Activated T-helper 2 cell treated with anti-CD3 and anti-CD28 coated beads, Interferon-gamma antibody, Interleukin-2, Interleukin-4, amounts not matched to agents 10 μg/mL and 5 μg/mL and 100 μg/mL, durations not matched to agents 14 hours and 24 hours and 36 hours (primary cell): ENCODE measurements at regions not wholly inside any gene's neighbourhood (a gene's known extent, or its start where the extent isn't known, plus 50 kb on each side); places are given as distances from the start of the nearest gene placed in this dataset.

Source experiments
- DNase-seq: peaks from one replicate; pipeline ENCODE4 v3.0.0; 2021; ENCODE audit warnings: low spot score
- H3K27ac Mint-ChIP-seq: one replicate; pipeline ENCODE4 v1.8.0; 2021; ENCODE audit warnings: mixed read lengths
- H3K27me3 Mint-ChIP-seq: one replicate; pipeline ENCODE4 v1.8.0; 2021; ENCODE audit warnings: low read depth, mixed read lengths
- H3K36me3 Mint-ChIP-seq: one replicate; pipeline ENCODE4 v1.8.0; 2021; ENCODE audit warnings: low read depth, mixed read lengths
- H3K4me1 Mint-ChIP-seq: one replicate; pipeline ENCODE4 v1.8.0; 2021; ENCODE audit warnings: low read depth, mixed read lengths
- H3K4me3 Mint-ChIP-seq: one replicate; pipeline ENCODE4 v1.8.0; 2021; ENCODE audit warnings: low read depth, mild to moderate bottlenecking, moderate library complexity, mixed read lengths
- H3K9me3 Mint-ChIP-seq: one replicate; pipeline ENCODE4 v1.8.0; 2021; ENCODE audit warnings: mixed read lengths
- intact Hi-C: fragments of 100-400 bp; cut with micrococcal nuclease; formaldehyde crosslinking; loops from one replicate; pipeline ENCODE4 v1.15.1; 2023

DNA sequence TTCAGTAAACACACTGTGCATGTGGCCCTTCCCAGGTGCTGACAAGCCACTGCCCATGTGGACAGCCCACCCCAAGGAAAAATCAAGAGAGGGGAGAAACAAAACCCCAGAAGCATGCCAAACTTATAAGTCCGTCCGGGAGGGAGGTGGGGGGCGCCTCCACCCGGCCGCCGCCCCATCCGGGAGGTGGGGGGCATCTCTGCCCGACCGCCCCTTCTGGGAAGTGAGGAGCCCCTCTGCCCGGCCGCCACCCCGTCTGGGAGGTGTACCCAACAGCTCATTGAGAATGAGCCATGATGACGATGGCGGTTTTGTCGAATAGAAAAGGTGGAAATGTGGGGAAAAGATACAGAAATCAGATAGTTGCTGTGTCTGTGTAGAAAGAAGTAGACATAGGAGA lies 53.8 kb upstream of the C2CD4B start:
- Mint-ChIP-seq H3K27ac (no peak overlapping the region), H3K4me1 (no peaks in the 10 kb centered on the region), H3K9me3 (peaks cover 19% of the 10 kb centered on the region), H3K4me3 (no peak overlapping the region), H3K27me3 (peaks cover 2% of the 10 kb centered on the region), H3K36me3 (no peaks in the 10 kb centered on the region)
- DNase-seq: no peak
- intact Hi-C loops: no loop called here

- Mint-ChIP-seq H3K4me1 (no peaks in the 10 kb centered on the region), H3K9me3 (peaks cover 19% of the 10 kb centered on the region)
- intact Hi-C loops: no loop called here
Measured at GRCh38 chr15:62219799-62220198, 54.7 kb upstream of the C2CD4B start.

DNA sequence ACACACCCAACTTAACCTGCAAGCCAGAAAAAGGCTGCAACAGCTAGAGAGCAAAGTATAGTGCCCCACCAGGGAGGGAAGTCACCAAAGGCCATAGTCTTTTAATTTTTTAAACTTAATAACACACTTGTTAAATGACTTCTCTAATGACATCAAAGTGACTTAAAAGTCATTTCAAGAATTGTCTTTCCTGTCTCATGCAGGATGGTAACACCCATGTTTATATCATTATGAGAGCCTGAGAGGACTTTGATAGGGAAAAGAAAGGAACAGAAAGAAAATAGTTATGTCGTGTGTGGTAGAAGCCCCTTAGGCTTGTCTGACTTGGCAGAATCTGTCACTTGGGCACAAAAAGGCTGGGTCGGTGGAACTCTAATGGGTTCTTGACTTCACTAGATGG lies 57.9 kb upstream of the C2CD4B start:
- no peak overlapping the region for H3K4me3 Mint-ChIP-seq
- peak overlapping the region; percentile 72 for H3K27ac Mint-ChIP-seq
- peaks cover 3% of the 10 kb centered on the region for H3K9me3 Mint-ChIP-seq

More at GRCh38 chr15:62219799-62220198, 54.7 kb upstream of the C2CD4B start:
- Mint-ChIP-seq H3K27ac (no peak overlapping the region), H3K36me3 (no peaks in the 10 kb centered on the region), H3K27me3 (peaks cover 2% of the 10 kb centered on the region), H3K4me3 (no peak overlapping the region)
- DNase-seq: no peak

DNA sequence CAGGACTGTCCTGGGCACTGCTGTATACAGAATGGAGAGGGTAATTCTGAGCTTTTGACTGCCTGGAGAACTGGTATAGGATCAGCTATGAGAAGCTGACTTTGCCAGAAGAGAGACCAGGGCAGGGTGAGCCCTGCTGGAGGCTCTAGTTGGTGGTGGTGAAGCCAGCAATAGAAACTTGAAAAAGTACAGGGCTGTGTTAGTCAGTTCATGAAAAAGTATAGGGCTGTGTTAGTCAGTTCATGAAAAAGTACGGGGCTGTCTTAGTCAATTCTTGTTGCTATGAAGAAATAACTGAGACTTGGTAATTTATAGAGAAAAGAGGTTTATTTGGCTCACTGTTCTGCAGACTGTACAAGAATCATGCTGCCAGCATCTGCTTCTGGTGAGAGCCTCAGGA lies 63.5 kb upstream of the C2CD4B start:
- no peaks in the 10 kb centered on the region for H3K36me3 Mint-ChIP-seq
- peaks cover 2% of the 10 kb centered on the region for H3K27me3 Mint-ChIP-seq
- H3K9me3 Mint-ChIP-seq: no peaks in the 10 kb centered on the region
- no peaks in the 10 kb centered on the region for H3K4me1 Mint-ChIP-seq
- no peak for DNase-seq
- intact Hi-C loops: no loop called here
- no peak overlapping the region for H3K4me3 Mint-ChIP-seq
- no peak overlapping the region for H3K27ac Mint-ChIP-seq

More for the DNA sequence above, 57.9 kb upstream of the C2CD4B start:
- no peak for DNase-seq
- Mint-ChIP-seq H3K4me1 (no peaks in the 10 kb centered on the region), H3K27me3 (peaks cover 2% of the 10 kb centered on the region), H3K36me3 (no peaks in the 10 kb centered on the region)
- intact Hi-C loops: no loop called here

DNA sequence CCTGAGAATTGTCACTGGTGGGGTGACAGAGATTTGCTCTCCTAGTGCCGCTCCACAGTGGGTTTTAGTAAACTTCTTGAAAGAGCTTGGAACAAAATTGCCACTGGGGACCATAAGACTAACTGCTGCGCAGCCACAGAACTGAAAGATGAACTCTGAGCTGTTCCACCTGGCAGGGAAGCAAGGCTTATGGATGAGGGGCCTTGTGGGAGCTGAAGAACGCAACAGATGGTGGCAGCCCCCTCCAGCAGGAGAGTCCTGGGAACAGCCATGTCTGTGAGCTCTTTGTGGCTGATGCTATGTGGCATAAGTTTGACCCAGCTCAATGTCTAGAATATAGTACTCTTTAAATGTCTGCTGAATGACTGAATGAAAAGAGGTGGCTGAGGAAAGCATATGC lies 66.8 kb upstream of the C2CD4B start:
- Mint-ChIP-seq H3K36me3 (no peaks in the 10 kb centered on the region), H3K9me3 (no peaks in the 10 kb centered on the region), H3K4me1 (no peaks in the 10 kb centered on the region)

GRCh38 chr15:62240121-62241096 lies 75.3 kb upstream of the C2CD4B start:
- Mint-ChIP-seq H3K4me1 (no peaks in the 10 kb centered on the region), H3K36me3 (no peaks in the 10 kb centered on the region), H3K27ac (no peak overlapping the region), H3K9me3 (no peaks in the 10 kb centered on the region), H3K27me3 (peaks cover 4% of the 10 kb centered on the region), H3K4me3 (no peak overlapping the region)
- intact Hi-C loops: no loop called here
- DNase-seq: no peak

More for the DNA sequence above, 66.8 kb upstream of the C2CD4B start:
- DNase-seq: no peak
- intact Hi-C loops: no loop called here
- Mint-ChIP-seq H3K4me3 (no peak overlapping the region), H3K27me3 (peaks cover 4% of the 10 kb centered on the region), H3K27ac (no peak overlapping the region)

DNA sequence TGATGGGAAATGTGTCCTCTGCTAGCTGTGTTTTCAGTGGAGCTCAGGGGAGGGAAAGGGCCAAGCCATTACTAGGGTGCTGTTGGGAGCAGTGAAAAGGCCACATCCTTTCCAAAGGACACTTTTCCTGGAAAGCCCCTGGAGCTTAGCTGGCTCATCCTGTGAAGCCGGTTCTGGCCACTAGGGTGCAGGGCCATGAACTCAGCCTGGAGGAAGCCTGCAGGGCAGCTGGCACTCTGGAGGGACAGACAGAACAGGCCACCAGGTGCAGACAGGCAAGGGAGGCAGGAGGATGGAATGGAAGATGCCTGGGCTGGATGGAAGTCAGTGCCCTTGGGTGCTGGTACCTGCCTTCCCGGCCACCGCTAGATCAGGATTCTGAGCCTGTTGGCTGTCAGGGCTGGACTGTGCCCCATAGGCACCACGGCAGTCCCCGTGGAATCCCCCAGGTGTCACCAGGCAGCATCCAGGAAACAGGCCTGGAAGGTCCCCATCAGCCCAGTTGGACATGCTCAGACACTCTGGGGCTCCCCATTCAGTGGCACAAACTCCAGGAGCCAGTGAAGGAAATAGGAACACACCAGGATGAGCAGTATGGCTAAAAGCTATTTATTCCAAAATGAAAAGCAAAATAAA lies 76.2 kb upstream of the C2CD4B start:
- Mint-ChIP-seq H3K27me3 (peaks cover 4% of the 10 kb centered on the region), H3K36me3 (no peaks in the 10 kb centered on the region), H3K4me3 (no peak overlapping the region), H3K9me3 (no peaks in the 10 kb centered on the region), H3K4me1 (no peaks in the 10 kb centered on the region), H3K27ac (no peak overlapping the region)
- intact Hi-C loops: no loop called here
- no peak for DNase-seq

GRCh38 chr15:62242999-62243398 lies 77.9 kb upstream of the C2CD4B start:
- Mint-ChIP-seq H3K4me1 (no peaks in the 10 kb centered on the region), H3K27ac (no peak overlapping the region), H3K9me3 (no peaks in the 10 kb centered on the region), H3K4me3 (no peak overlapping the region), H3K36me3 (no peaks in the 10 kb centered on the region), H3K27me3 (peaks cover 2% of the 10 kb centered on the region)
- intact Hi-C loops: no loop called here
- DNase-seq: no peak

DNA sequence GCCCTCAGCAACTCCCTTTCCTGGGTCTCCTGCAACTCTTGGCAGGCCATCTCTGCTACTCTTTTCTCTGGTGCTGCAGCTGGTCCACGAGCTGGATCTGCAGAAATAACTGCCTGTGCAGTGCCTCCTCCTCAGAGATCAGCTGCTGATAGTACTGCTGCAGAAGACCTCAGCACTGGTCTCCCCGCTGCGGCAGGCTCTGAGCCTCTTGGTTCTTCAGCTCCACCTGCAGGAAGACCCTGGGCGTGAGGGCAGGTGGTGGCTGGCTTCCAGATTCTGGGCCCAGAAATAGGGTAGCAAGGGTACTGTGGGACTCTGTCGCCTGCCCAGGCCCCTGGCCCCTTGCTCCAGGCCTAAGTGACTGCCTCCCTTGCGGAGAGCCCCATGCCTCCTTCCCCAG lies 79.7 kb upstream of the C2CD4B start:
- H3K36me3 Mint-ChIP-seq: no peaks in the 10 kb centered on the region
- H3K4me3 Mint-ChIP-seq: no peak overlapping the region
- no peaks in the 10 kb centered on the region for H3K9me3 Mint-ChIP-seq
- intact Hi-C loops: no loop called here
- no peaks in the 10 kb centered on the region for H3K27me3 Mint-ChIP-seq
- no peaks in the 10 kb centered on the region for H3K4me1 Mint-ChIP-seq
- H3K27ac Mint-ChIP-seq: no peak overlapping the region
- DNase-seq: no peak

DNA sequence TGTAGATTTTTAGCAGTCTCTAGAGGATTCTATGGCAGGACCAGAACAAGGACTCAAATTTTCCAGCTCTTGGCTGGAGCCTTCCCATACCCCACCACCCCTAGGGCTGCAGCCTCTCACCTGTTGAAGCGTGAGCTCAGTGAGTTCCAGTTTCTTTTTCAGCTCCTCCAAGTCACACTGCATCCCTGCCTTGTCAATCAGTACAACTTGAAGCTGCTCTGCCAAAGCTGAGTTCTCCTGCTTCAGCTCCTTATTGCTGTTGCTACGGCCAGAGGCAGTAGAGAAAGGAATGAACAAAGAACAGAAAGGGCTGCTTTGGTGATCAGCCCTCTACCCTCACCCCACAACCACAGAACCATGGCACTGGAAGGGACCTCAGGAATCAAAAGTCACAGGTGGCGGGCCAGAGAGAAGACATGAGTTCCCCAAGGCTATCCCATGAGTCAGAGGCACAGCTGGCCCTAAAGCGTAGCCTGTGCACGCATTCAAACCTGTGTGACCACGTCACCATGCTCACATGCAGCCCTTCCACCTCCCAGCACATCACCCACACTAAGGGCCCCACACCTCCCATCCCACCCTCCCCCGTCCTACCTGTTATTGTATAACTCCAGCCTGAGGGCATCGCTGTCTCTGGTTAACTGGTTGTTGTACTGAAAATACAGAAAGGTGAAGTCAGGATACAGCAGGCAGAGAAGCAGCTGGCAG lies 83.3 kb upstream of the C2CD4B start:
- no peaks in the 10 kb centered on the region for H3K27me3 Mint-ChIP-seq
- intact Hi-C loops: no loop called here
- H3K9me3 Mint-ChIP-seq: no peaks in the 10 kb centered on the region
- H3K4me3 Mint-ChIP-seq: no peak overlapping the region
- H3K36me3 Mint-ChIP-seq: no peaks in the 10 kb centered on the region
- no peak overlapping the region for H3K27ac Mint-ChIP-seq
- no peak for DNase-seq
- no peaks in the 10 kb centered on the region for H3K4me1 Mint-ChIP-seq

DNA sequence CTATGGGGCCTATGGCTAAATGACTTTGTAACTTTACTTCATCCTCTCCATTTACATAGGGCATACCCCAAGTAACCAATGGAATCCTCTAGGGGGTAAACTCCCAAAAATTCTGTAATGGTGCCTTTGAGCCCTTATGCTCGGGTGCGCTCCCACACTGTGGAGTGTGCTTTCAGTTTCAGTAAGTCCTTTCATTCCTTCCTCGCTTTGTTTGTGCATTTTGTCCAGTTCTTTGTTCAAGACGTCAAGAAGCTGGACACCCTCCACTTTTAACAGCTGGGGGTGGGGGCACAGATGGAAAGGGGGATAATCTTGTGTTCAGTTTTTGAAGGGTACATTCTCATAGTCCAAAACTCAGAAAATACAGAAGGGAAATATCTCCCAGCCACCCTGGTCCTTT lies 84.4 kb upstream of the C2CD4B start:
- no peaks in the 10 kb centered on the region for H3K27me3 Mint-ChIP-seq
- no peaks in the 10 kb centered on the region for H3K4me1 Mint-ChIP-seq
- no peaks in the 10 kb centered on the region for H3K9me3 Mint-ChIP-seq
- intact Hi-C loops: no loop called here
- no peak for DNase-seq
- no peak overlapping the region for H3K4me3 Mint-ChIP-seq
- H3K27ac Mint-ChIP-seq: no peak overlapping the region
- H3K36me3 Mint-ChIP-seq: no peaks in the 10 kb centered on the region

- no peak overlapping the region for H3K27ac Mint-ChIP-seq
- no peaks in the 10 kb centered on the region for H3K9me3 Mint-ChIP-seq
- DNase-seq: no peak
- no peak overlapping the region for H3K4me3 Mint-ChIP-seq
- H3K36me3 Mint-ChIP-seq: no peaks in the 10 kb centered on the region
- intact Hi-C loops: loop anchor here (5.0 kb wide), 1 partner anchor 178 kb away; no protein-coding TSS in a partner anchor
- H3K27me3 Mint-ChIP-seq: no peaks in the 10 kb centered on the region
- no peaks in the 10 kb centered on the region for H3K4me1 Mint-ChIP-seq
Measured at GRCh38 chr15:62250186-62250585, 85.1 kb upstream of the C2CD4B start.

DNA sequence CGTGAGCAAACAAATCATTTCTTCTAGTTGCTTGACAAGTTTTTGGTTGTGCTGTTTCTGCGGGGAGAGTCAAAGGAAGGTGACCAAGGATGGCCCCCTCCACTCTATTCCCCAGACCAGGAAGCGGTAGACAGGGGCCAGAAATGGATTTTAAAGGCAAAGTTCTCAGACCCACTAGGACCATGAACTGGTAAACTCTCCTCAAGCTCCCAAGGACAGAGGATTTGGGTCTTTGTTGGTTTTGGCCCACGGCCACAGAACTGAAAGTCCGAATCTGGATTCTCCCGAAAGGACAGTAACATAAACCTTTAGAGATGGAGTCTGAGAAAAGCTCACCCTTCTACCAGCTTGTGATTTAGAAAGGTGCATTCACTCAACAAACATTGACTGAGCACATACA lies 85.9 kb upstream of the C2CD4B start:
- no peak for DNase-seq
- intact Hi-C loops: loop anchor here (5.0 kb wide), 1 partner anchor 179 kb away; no protein-coding TSS in a partner anchor
- no peaks in the 10 kb centered on the region for H3K27me3 Mint-ChIP-seq

More for the DNA sequence above, 85.9 kb upstream of the C2CD4B start:
- Mint-ChIP-seq H3K9me3 (no peaks in the 10 kb centered on the region), H3K36me3 (no peaks in the 10 kb centered on the region), H3K27ac (no peak overlapping the region), H3K4me1 (no peaks in the 10 kb centered on the region), H3K4me3 (no peak overlapping the region)
